ENCODE measurements at regions not wholly inside any gene's neighbourhood (a gene's known extent, or its start where the extent isn't known, plus 50 kb on each side); places are given as distances from the start of the nearest gene placed in this dataset.

DNA sequence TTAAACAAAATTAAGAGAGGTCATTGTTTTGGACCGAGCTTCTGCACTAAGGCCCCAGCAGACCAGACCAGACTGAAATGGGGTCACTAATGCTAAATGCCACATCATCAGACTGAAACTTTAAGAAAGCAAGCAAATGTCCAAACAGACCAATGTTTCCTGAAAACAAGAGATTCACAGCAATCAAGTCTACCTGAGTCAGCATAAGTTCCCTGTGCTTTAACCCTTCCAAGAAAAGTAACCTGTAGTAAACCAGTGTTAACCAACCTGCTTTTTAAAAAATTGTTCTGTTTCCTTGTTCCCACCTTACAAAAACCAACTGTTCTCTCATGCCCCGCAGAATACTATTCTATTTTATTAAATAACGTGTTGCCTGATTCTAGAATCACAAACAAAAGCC, 241.1 kb upstream of the GADL1 start:
- no peak for TF ChIP-seq CHD2 (IDR thresholded peaks at IDR 0.05; ENCODE audit: low read length, partially characterized antibody)
- no peak for TF ChIP-seq BCL3 (IDR thresholded peaks at IDR 0.05)
- TF ChIP-seq MAX (IDR thresholded peaks at IDR 0.05) = no peak
- TF ChIP-seq CTCF (IDR thresholded peaks at IDR 0.05) = no peak
- TF ChIP-seq MYC (IDR thresholded peaks at IDR 0.05; ENCODE audit: borderline replicate concordance, low read length) = no peak
- TF ChIP-seq POLR2AphosphoS2 (conservative IDR thresholded peaks at IDR 0.05; ENCODE audit: low read length) = no peak
- no peak for TF ChIP-seq RAD21 (conservative IDR thresholded peaks at IDR 0.05 in 1 of 2, IDR thresholded peaks at IDR 0.05 in 1 of 2)
- no peak for TF ChIP-seq GATA3 (IDR thresholded peaks at IDR 0.05; ENCODE audit: borderline replicate concordance)
- TF ChIP-seq POLR2A (IDR thresholded peaks at IDR 0.05; ENCODE audit: low read length) = no peak

All from A549 (cell line).